GM19452 (cell line): ENCODE measurements at regions not wholly inside any gene's neighbourhood (a gene's known extent, or its start where the extent isn't known, plus 50 kb on each side); places are given as distances from the start of the nearest gene placed in this dataset.

Source experiments
- ATAC-seq: cut with Tn5 transposase; IDR thresholded peaks from one replicate; pipeline ENCODE4 v1.9.1; 2021; ENCODE audit not compliant: unreplicated experiment

- no peak for ATAC-seq
Measured at GRCh38 chr3:44047796-44048195, 193.9 kb upstream of the TOPAZ1 start.

- no peak for ATAC-seq
Measured at GRCh38 chr3:44048196-44048924, 193.3 kb upstream of the TOPAZ1 start.

GRCh38 chr3:44048949-44049348, 192.7 kb upstream of the TOPAZ1 start:
- ATAC-seq: no peak

GRCh38 chr3:44050101-44050500, 191.6 kb upstream of the TOPAZ1 start:
- no peak for ATAC-seq

- no peak for ATAC-seq
Measured at GRCh38 chr3:44050867-44051266, 190.8 kb upstream of the TOPAZ1 start.

- ATAC-seq: no peak
Measured at GRCh38 chr3:44055951-44056350, 185.7 kb upstream of the TOPAZ1 start.

GRCh38 chr3:44056446-44057240, 185.0 kb upstream of the TOPAZ1 start:
- ATAC-seq: no peak

- ATAC-seq: peak; percentile 94
Measured at GRCh38 chr3:44058022-44058867, 183.4 kb upstream of the TOPAZ1 start.

GRCh38 chr3:44058868-44059203, 182.8 kb upstream of the TOPAZ1 start:
- ATAC-seq: no peak

- ATAC-seq: no peak
Measured at GRCh38 chr3:44060164-44060563, 181.5 kb upstream of the TOPAZ1 start.

GRCh38 chr3:44061268-44061667, 180.4 kb upstream of the TOPAZ1 start:
- ATAC-seq: no peak

- no peak for ATAC-seq
Measured at GRCh38 chr3:44061961-44062360, 179.7 kb upstream of the TOPAZ1 start.

GRCh38 chr3:44065311-44066094, 176.2 kb upstream of the TOPAZ1 start:
- ATAC-seq: no peak

- no peak for ATAC-seq
Measured at GRCh38 chr3:44066806-44067205, 174.9 kb upstream of the TOPAZ1 start.

GRCh38 chr3:44067431-44067830, 174.3 kb upstream of the TOPAZ1 start:
- no peak for ATAC-seq

- no peak for ATAC-seq
Measured at GRCh38 chr3:44068753-44069152, 172.9 kb upstream of the TOPAZ1 start.

GRCh38 chr3:44069276-44069675, 172.4 kb upstream of the TOPAZ1 start:
- no peak for ATAC-seq

GRCh38 chr3:44070841-44071546, 170.7 kb upstream of the TOPAZ1 start:
- ATAC-seq: no peak

- no peak for ATAC-seq
Measured at GRCh38 chr3:44072601-44073540, 168.8 kb upstream of the TOPAZ1 start.
